NB4 (cell line): ENCODE measurements at regions not wholly inside any gene's neighbourhood (a gene's known extent, or its start where the extent isn't known, plus 50 kb on each side); places are given as distances from the start of the nearest gene placed in this dataset.

ENCODE experiments used
- CTCF ChIP-seq: IDR thresholded peaks from one replicate; pipeline ENCODE4 v1.5.1; 2012; ENCODE audit warnings: low read depth, low read length
- MYC ChIP-seq: IDR thresholded peaks from 2 replicates; pipeline ENCODE4 v1.6.1; 2011; ENCODE audit warnings: low read depth, low read length
- POLR2A ChIP-seq: IDR thresholded peaks from 2 replicates; pipeline ENCODE4 v1.6.1; 2011; ENCODE audit warnings: mild to moderate bottlenecking; ENCODE audit not compliant: insufficient read length; ENCODE audit errors: extremely low read depth
- TF ChIP-seq, protein P1 (sequence below): IDR thresholded peaks from 2 replicates; pipeline ENCODE4 v1.6.1; 2011; ENCODE audit warnings: low read depth, low read length

DNA sequence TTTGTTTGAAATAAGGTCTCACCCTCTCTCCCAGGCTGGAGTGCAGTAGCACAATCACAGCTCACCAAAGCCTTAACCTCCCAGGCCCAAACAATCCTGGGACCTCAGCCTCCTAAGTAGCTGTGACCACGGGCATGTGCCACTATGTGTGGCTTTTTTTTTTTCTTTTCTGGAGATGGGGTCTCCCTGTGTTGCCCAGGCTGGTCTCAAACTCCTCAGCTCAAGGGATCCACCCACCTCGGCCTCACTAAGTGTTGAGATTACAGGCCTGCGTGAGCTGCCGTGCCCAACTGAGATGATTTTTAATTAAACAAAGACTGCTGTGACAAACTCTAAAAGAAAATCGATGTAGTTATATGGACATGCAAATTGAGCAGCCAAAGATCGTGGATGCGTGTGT is 768.4 kb upstream of the ADGRL2 start:
- TF ChIP-seq, protein P1, sequence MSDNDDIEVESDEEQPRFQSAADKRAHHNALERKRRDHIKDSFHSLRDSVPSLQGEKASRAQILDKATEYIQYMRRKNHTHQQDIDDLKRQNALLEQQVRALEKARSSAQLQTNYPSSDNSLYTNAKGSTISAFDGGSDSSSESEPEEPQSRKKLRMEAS = no peak
- TF ChIP-seq CTCF (no peak), POLR2A (no peak), MYC (no peak)
